ENCODE measurements at regions not wholly inside any gene's neighbourhood (a gene's known extent, or its start where the extent isn't known, plus 50 kb on each side); places are given as distances from the start of the nearest gene placed in this dataset.

- TF ChIP-seq CTCF (IDR thresholded peaks at IDR 0.05) = no peak
- Histone ChIP-seq H3K4me1 (peaks cover 10% of the 10 kb centered on the region), H3K36me3 (no peaks in the 10 kb centered on the region), H3K9me3 (no peaks in the 10 kb centered on the region), H3K27ac (no peak overlapping the region), H3K4me3 (no peak overlapping the region), H3K9ac (ENCODE audit: low read depth in 2 of 2, low read length in 2 of 2) (no peak overlapping the region), H3K27me3 (no peaks in the 10 kb centered on the region)
- intact Hi-C loops (cut with DNase I) = no loop called here
- peak; percentile 36 for DNase-seq
Observed at GRCh38 chr5:124599028-124599973, 147.1 kb downstream of the ZNF608 start.

- Histone ChIP-seq H3K4me1 (peaks cover 10% of the 10 kb centered on the region), H3K9ac (ENCODE audit: low read depth in 2 of 2, low read length in 2 of 2) (no peak overlapping the region), H3K27me3 (no peaks in the 10 kb centered on the region), H3K36me3 (no peaks in the 10 kb centered on the region), H3K27ac (no peak overlapping the region), H3K4me3 (no peak overlapping the region), H3K9me3 (no peaks in the 10 kb centered on the region)
- TF ChIP-seq CTCF (IDR thresholded peaks at IDR 0.05) = no peak
- intact Hi-C loops (cut with DNase I) = no loop called here
- DNase-seq = no peak
Observed at GRCh38 chr5:124596595-124597421, 149.6 kb downstream of the ZNF608 start.

GRCh38 chr5:124593952-124594351 lies 152.5 kb downstream of the ZNF608 start:
- H3K27ac ChIP-seq = no peak overlapping the region
- no peak overlapping the region for H3K4me3 ChIP-seq
- DNase-seq = no peak
- H3K36me3 ChIP-seq = no peaks in the 10 kb centered on the region
- TF ChIP-seq CTCF (IDR thresholded peaks at IDR 0.05) = no peak
- H3K9ac ChIP-seq (ENCODE audit: low read depth in 2 of 2, low read length in 2 of 2) = no peak overlapping the region
- no peaks in the 10 kb centered on the region for H3K4me1 ChIP-seq
- no peaks in the 10 kb centered on the region for H3K27me3 ChIP-seq
- no peaks in the 10 kb centered on the region for H3K9me3 ChIP-seq
- intact Hi-C loops (cut with DNase I) = no loop called here

GRCh38 chr5:124592891-124593290 lies 153.5 kb downstream of the ZNF608 start:
- no peak overlapping the region for H3K27ac ChIP-seq
- intact Hi-C loops (cut with DNase I) = no loop called here
- no peaks in the 10 kb centered on the region for H3K9me3 ChIP-seq
- no peaks in the 10 kb centered on the region for H3K27me3 ChIP-seq
- no peak for TF ChIP-seq CTCF (IDR thresholded peaks at IDR 0.05)
- H3K4me3 ChIP-seq = no peak overlapping the region
- DNase-seq = no peak
- no peaks in the 10 kb centered on the region for H3K36me3 ChIP-seq
- no peaks in the 10 kb centered on the region for H3K4me1 ChIP-seq
- H3K9ac ChIP-seq (ENCODE audit: low read depth in 2 of 2, low read length in 2 of 2) = no peak overlapping the region

GRCh38 chr5:124591583-124591982 lies 154.9 kb downstream of the ZNF608 start:
- Histone ChIP-seq H3K4me1 (no peaks in the 10 kb centered on the region), H3K27ac (no peak overlapping the region), H3K4me3 (no peak overlapping the region), H3K9ac (ENCODE audit: low read depth in 2 of 2, low read length in 2 of 2) (no peak overlapping the region), H3K27me3 (no peaks in the 10 kb centered on the region), H3K36me3 (no peaks in the 10 kb centered on the region), H3K9me3 (no peaks in the 10 kb centered on the region)
- intact Hi-C loops (cut with DNase I) = no loop called here
- DNase-seq = no peak
- TF ChIP-seq CTCF (IDR thresholded peaks at IDR 0.05) = no peak

Data from colonic mucosa (tissue), 4 donors.